Lower leg skin (tissue), 3 donors: ENCODE measurements at regions not wholly inside any gene's neighbourhood (a gene's known extent, or its start where the extent isn't known, plus 50 kb on each side); places are given as distances from the start of the nearest gene placed in this dataset.

Source experiments
- CTCF ChIP-seq, 3 donors: fragments of 450-650 bp; IDR thresholded peaks; one replicate each; pipeline ENCODE4 v1.5.1; 2016; ENCODE audit warnings: antibody characterized with exemption in 3 of 3, mild to moderate bottlenecking in 3 of 3, moderate library complexity in 2 of 3
- POLR2A ChIP-seq, 2 donors: fragments of 450-650 bp; IDR thresholded peaks; one replicate each; pipeline ENCODE4 v1.6.1; 2016 to 2017; ENCODE audit warnings: antibody characterized with exemption in 2 of 2, mild to moderate bottlenecking in 1 of 2, moderate library complexity in 1 of 2

DNA sequence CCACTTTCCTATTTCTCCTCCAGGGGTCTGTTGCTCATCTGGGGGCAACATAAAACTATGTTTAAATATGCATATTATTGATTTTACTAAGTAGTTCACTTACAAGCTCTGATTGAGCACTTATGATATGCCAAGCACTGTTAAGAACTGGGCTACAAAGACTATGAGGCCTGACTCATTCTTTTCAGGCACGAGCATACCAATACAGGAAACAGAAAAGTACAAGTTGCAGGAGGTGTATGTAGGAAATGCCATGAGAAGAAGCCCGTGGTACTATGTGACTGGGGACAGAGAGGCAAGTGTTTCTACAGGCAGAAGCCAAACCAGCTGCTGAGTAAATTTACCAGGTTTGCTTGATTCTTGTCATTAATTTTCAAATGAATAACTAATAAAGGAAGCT, 120.4 kb upstream of the PTGFR start:
- TF ChIP-seq POLR2A (IDR thresholded peaks at IDR 0.05) (no peak), CTCF (IDR thresholded peaks at IDR 0.05) (no peak)
